Ureter (tissue), 1 donor: ENCODE measurements at regions not wholly inside any gene's neighbourhood (a gene's known extent, or its start where the extent isn't known, plus 50 kb on each side); places are given as distances from the start of the nearest gene placed in this dataset.
"Not testable (repeated sequence)": the region's sequence is repeated elsewhere in the genome, so short reads cannot be mapped to it uniquely, and the experiment has no call there.

Source experiments
- DNase-seq: peaks from one replicate; pipeline ENCODE4 v3.0.0-alpha.2; 2020; ENCODE audit warnings: low spot score
- donor health status: DM: yes; HTN: yes; CAD: no.

- DNase-seq, result no peak
These were observed 208.5 kb downstream of the FGF9 start for GRCh38 chr13:21879263-21879914.

- no peak for DNase-seq
These were observed 211.9 kb downstream of the FGF9 start for GRCh38 chr13:21882766-21883165.

GRCh38 chr13:21883713-21884112, 212.8 kb downstream of the FGF9 start:
- DNase-seq, result no peak

- no peak for DNase-seq
These were observed 213.5 kb downstream of the FGF9 start for GRCh38 chr13:21884299-21884909.

GRCh38 chr13:21884965-21885567, 214.2 kb downstream of the FGF9 start:
- DNase-seq, result no peak

GRCh38 chr13:21885714-21886224, 214.9 kb downstream of the FGF9 start:
- DNase-seq, result no peak

GRCh38 chr13:21889651-21890050, 218.8 kb downstream of the FGF9 start:
- no peak for DNase-seq

GRCh38 chr13:21890220-21890619, 219.3 kb downstream of the FGF9 start:
- DNase-seq, result not testable (repeated sequence)

GRCh38 chr13:21894091-21894490, 223.2 kb downstream of the FGF9 start:
- DNase-seq, result no peak

GRCh38 chr13:21894703-21895699, 224.1 kb downstream of the FGF9 start:
- DNase-seq, result no peak

- no peak for DNase-seq
These were observed 224.9 kb downstream of the FGF9 start for GRCh38 chr13:21895779-21896178.

- no peak for DNase-seq
These were observed 226.3 kb downstream of the FGF9 start for GRCh38 chr13:21897161-21897560.

GRCh38 chr13:21898459-21898858, 227.6 kb downstream of the FGF9 start:
- no peak for DNase-seq

- no peak for DNase-seq
These were observed 228.1 kb downstream of the FGF9 start for GRCh38 chr13:21898945-21899344.

GRCh38 chr13:21901336-21901735, 230.5 kb downstream of the FGF9 start:
- DNase-seq, result no peak

- DNase-seq, result no peak
These were observed 231.2 kb downstream of the FGF9 start for GRCh38 chr13:21901811-21902708.

- DNase-seq, result no peak
These were observed 231.8 kb downstream of the FGF9 start for GRCh38 chr13:21902709-21903098.

- DNase-seq, result no peak
These were observed 234.6 kb downstream of the FGF9 start for GRCh38 chr13:21905486-21905885.

- DNase-seq, result no peak
These were observed 238.5 kb downstream of the FGF9 start for GRCh38 chr13:21909331-21909730.

GRCh38 chr13:21910546-21910945, 239.7 kb downstream of the FGF9 start:
- DNase-seq, result no peak
